ENCODE measurements at regions not wholly inside any gene's neighbourhood (a gene's known extent, or its start where the extent isn't known, plus 50 kb on each side); places are given as distances from the start of the nearest gene placed in this dataset.

- no peak for TF ChIP-seq CEBPB (IDR thresholded peaks at IDR 0.05; ENCODE audit: low read depth)
- no peak for TF ChIP-seq FOSL1 (IDR thresholded peaks at IDR 0.05; ENCODE audit: low read depth)
- no peak for TF ChIP-seq EZH2 (IDR thresholded peaks at IDR 0.05)
- no peak for TF ChIP-seq EZH2phosphoT487 (IDR thresholded peaks at IDR 0.05; ENCODE audit: borderline replicate concordance)
Observed at GRCh38 chr15:101544613-101544945, 55.1 kb upstream of the PCSK6 start (continued).

- no peaks in the 10 kb centered on the region for H4K20me1 ChIP-seq (ENCODE audit: insufficient read depth)
- intact Hi-C loops (cut with micrococcal nuclease) = no loop called here
- ATAC-seq (no peak), DNase-seq (ENCODE audit: low read depth, low spot score) (no peak)
- peaks cover 24% of the 10 kb centered on the region for H3K27me3 ChIP-seq (ENCODE audit: insufficient read depth, low read length)
- no peak overlapping the region for H3K27ac ChIP-seq (ENCODE audit: low read depth, low read length)
- H3K9ac ChIP-seq (ENCODE audit: low read length) = no peak overlapping the region
- H2AFZ ChIP-seq (ENCODE audit: low read depth, low read length, poor library complexity, severe bottlenecking) = no peak overlapping the region
- H3K79me2 ChIP-seq (ENCODE audit: insufficient read depth, low read length) = no peaks in the 10 kb centered on the region
- RAD21 ChIA-PET (ENCODE audit: low non-redundant PET in 1 of 2, low total read pairs in 2 of 2, uncharacterized antibody in 2 of 2, unreplicated experiment in 2 of 2) = no interaction called here
- no TSS peak for BruUV-seq (replicated peaks)
- H3K4me1 ChIP-seq (ENCODE audit: control insufficient read depth in 1 of 2, insufficient read depth in 2 of 2, low read length in 2 of 2) = no peaks in the 10 kb centered on the region
- H3K9me3 ChIP-seq (ENCODE audit: control insufficient read depth in 1 of 2, insufficient read depth in 1 of 2, low read depth in 1 of 2, low read length in 2 of 2) = no peaks in the 10 kb centered on the region
- CTCF ChIA-PET = no interaction called here
- no peaks in the 10 kb centered on the region for H3K9me2 ChIP-seq (ENCODE audit: insufficient read depth)
- H3K4me2 ChIP-seq (ENCODE audit: low read length) = no peak overlapping the region
- POLR2A ChIA-PET = no interaction called here
- TF ChIP-seq YY1 (IDR thresholded peaks at IDR 0.05; ENCODE audit: extremely low read depth, insufficient replicate concordance, low read depth, low read length) = no peak
- TF ChIP-seq SP1 (IDR thresholded peaks at IDR 0.05; ENCODE audit: low read depth) = no peak
- no peak for TF ChIP-seq RAD21 (IDR thresholded peaks at IDR 0.05; ENCODE audit: low read depth)
- no peak for TF ChIP-seq SRF (IDR thresholded peaks at IDR 0.05; ENCODE audit: low read depth)
- TF ChIP-seq, protein P1, sequence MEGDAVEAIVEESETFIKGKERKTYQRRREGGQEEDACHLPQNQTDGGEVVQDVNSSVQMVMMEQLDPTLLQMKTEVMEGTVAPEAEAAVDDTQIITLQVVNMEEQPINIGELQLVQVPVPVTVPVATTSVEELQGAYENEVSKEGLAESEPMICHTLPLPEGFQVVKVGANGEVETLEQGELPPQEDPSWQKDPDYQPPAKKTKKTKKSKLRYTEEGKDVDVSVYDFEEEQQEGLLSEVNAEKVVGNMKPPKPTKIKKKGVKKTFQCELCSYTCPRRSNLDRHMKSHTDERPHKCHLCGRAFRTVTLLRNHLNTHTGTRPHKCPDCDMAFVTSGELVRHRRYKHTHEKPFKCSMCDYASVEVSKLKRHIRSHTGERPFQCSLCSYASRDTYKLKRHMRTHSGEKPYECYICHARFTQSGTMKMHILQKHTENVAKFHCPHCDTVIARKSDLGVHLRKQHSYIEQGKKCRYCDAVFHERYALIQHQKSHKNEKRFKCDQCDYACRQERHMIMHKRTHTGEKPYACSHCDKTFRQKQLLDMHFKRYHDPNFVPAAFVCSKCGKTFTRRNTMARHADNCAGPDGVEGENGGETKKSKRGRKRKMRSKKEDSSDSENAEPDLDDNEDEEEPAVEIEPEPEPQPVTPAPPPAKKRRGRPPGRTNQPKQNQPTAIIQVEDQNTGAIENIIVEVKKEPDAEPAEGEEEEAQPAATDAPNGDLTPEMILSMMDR (IDR thresholded peaks at IDR 0.05 in 2 of 3, conservative IDR thresholded peaks at IDR 0.05 in 1 of 3; ENCODE audit: borderline replicate concordance in 1 of 3, insufficient read depth in 1 of 3, low read depth in 2 of 3, low read length in 2 of 3) = no peak
- no peak for TF ChIP-seq ZFX (IDR thresholded peaks at IDR 0.05)
- TF ChIP-seq EGR1 (IDR thresholded peaks at IDR 0.05; ENCODE audit: low read depth) = no peak
- no peak overlapping the region for H3K4me3 ChIP-seq (replicated peaks in 1 of 2; ENCODE audit: low read depth in 1 of 2, low read length in 2 of 2)
- H3K36me3 ChIP-seq (ENCODE audit: control insufficient read depth in 1 of 2, insufficient read depth in 2 of 2, low read length in 2 of 2) = no peaks in the 10 kb centered on the region
Observed at GRCh38 chr15:101543926-101544612, 54.6 kb upstream of the PCSK6 start.

All from HCT116 (cell line).